Trophoblast cell (in vitro differentiated cells and primary cell): ENCODE measurements at regions not wholly inside any gene's neighbourhood (a gene's known extent, or its start where the extent isn't known, plus 50 kb on each side); places are given as distances from the start of the nearest gene placed in this dataset.

Experiments
- DNase-seq, 2 donors: peaks; one replicate each; pipeline ENCODE4 v3.0.0-alpha.2; 2016
- H2AFZ ChIP-seq: 2 replicates; pipeline ENCODE4 v1.6.1; 2013; ENCODE audit warnings: low read length, moderate library complexity, mild to moderate bottlenecking; ENCODE audit not compliant: insufficient read depth, poor library complexity
- H2AK5ac ChIP-seq: 2 replicates; pipeline ENCODE4 v1.6.1; 2013; ENCODE audit warnings: mild to moderate bottlenecking, low read length
- H2BK120ac ChIP-seq: 2 replicates; pipeline ENCODE4 v1.6.1; 2013; ENCODE audit warnings: low read length, mild to moderate bottlenecking, moderate library complexity; ENCODE audit not compliant: insufficient read depth, poor library complexity
- H2BK12ac ChIP-seq: 2 replicates; pipeline ENCODE4 v1.6.1; 2013; ENCODE audit warnings: mild to moderate bottlenecking, low read length, moderate library complexity
- H2BK5ac ChIP-seq: 2 replicates; pipeline ENCODE4 v1.6.1; 2013; ENCODE audit warnings: low read length, low read depth, moderate library complexity, mild to moderate bottlenecking; ENCODE audit not compliant: poor library complexity
- H3K14ac ChIP-seq: 2 replicates; pipeline ENCODE4 v1.6.1; 2013; ENCODE audit warnings: mild to moderate bottlenecking, low read length
- H3K18ac ChIP-seq: 2 replicates; pipeline ENCODE4 v1.6.1; 2013; ENCODE audit warnings: mild to moderate bottlenecking, low read length
- H3K23ac ChIP-seq: 2 replicates; pipeline ENCODE4 v1.6.1; 2013; ENCODE audit warnings: low read length
- H3K27ac ChIP-seq: 2 replicates; pipeline ENCODE4 v1.5.1; 2013; ENCODE audit warnings: low read depth, mild to moderate bottlenecking, inconsistent platforms, low read length, moderate library complexity
- H3K27me3 ChIP-seq: 2 replicates; pipeline ENCODE4 v1.6.1; 2013; ENCODE audit warnings: inconsistent platforms, mild to moderate bottlenecking, low read length, moderate library complexity; ENCODE audit not compliant: insufficient read depth
- H3K36me3 ChIP-seq, 2 experiments: 1 replicate in 1 of 2; 2 replicates in 1 of 2; pipeline ENCODE4 v1.6.1; 2013; ENCODE audit warnings: low read length in 2 of 2, mild to moderate bottlenecking in 2 of 2, moderate library complexity in 1 of 2; ENCODE audit not compliant: insufficient read depth in 2 of 2, control insufficient read depth in 1 of 2
- H3K4ac ChIP-seq: 2 replicates; pipeline ENCODE4 v1.6.1; 2013; ENCODE audit warnings: low read depth, mild to moderate bottlenecking, low read length, moderate library complexity
- H3K4me1 ChIP-seq, 2 experiments: 1 replicate in 1 of 2; 2 replicates in 1 of 2; pipeline ENCODE4 v1.6.1; 2013; ENCODE audit warnings: low read length in 2 of 2, mild to moderate bottlenecking in 2 of 2, moderate library complexity in 1 of 2; ENCODE audit not compliant: insufficient read depth in 2 of 2, control insufficient read depth in 1 of 2
- H3K4me2 ChIP-seq: 2 replicates; pipeline ENCODE4 v1.6.1; 2013; ENCODE audit warnings: inconsistent platforms, mild to moderate bottlenecking, low read length, moderate library complexity
- H3K4me3 ChIP-seq: 2 replicates; pipeline ENCODE4 v1.5.1; 2013; ENCODE audit warnings: mild to moderate bottlenecking, low read depth, low read length, inconsistent platforms
- H3K79me1 ChIP-seq: one replicate; pipeline ENCODE4 v1.6.1; 2013; ENCODE audit warnings: low read length
- H3K79me2 ChIP-seq: 2 replicates; pipeline ENCODE4 v1.6.1; 2013; ENCODE audit warnings: low read length, mild to moderate bottlenecking; ENCODE audit not compliant: control insufficient read depth, insufficient read depth, poor library complexity
- H3K9ac ChIP-seq: 2 replicates; pipeline ENCODE4 v1.6.1; 2013; ENCODE audit warnings: mild to moderate bottlenecking, low read length
- H3K9me3 ChIP-seq: 2 replicates; pipeline ENCODE4 v1.6.1; 2013; ENCODE audit warnings: low read depth, mild to moderate bottlenecking, control low read depth, inconsistent platforms, low read length; ENCODE audit not compliant: insufficient read depth
- H4K12ac ChIP-seq: 2 replicates; pipeline ENCODE4 v1.6.1; 2013; ENCODE audit warnings: low read depth, mild to moderate bottlenecking, low read length, moderate library complexity
- H4K8ac ChIP-seq: 2 replicates; pipeline ENCODE4 v1.6.1; 2013; ENCODE audit warnings: low read depth, mild to moderate bottlenecking, low read length, moderate library complexity
- H4K91ac ChIP-seq: one replicate; pipeline ENCODE4 v1.6.1; 2013; ENCODE audit warnings: low read depth, mild to moderate bottlenecking, low read length, moderate library complexity
- WGBS: extraction: QIAGEN DNeasy Blood & Tissue Kit; methylation state at CpG from one replicate; pipeline ENCODE4 v1.1.7; 2013; ENCODE audit warnings: missing lambda C conversion rate; ENCODE audit not compliant: insufficient read length, insufficient coverage; ENCODE audit errors: extremely low coverage; 5-methylcytosine and 5-hydroxymethylcytosine counted together

- Histone ChIP-seq H3K14ac (no peak overlapping the region), H3K4ac (no peak overlapping the region), H3K79me1 (no peaks in the 10 kb centered on the region), H3K18ac (no peak overlapping the region), H3K4me1 (peaks cover 0 to 5% of the 10 kb centered on the region in 2 experiments), H3K9ac (no peak overlapping the region), H4K8ac (no peak overlapping the region), H3K27ac (no peak overlapping the region), H2AK5ac (no peak overlapping the region), H2BK120ac (no peak overlapping the region), H4K12ac (no peak overlapping the region), H4K91ac (no peak overlapping the region), H3K27me3 (no peaks in the 10 kb centered on the region), H3K23ac (no peak overlapping the region), H3K79me2 (no peaks in the 10 kb centered on the region), H3K4me3 (no peak overlapping the region), H3K4me2 (no peak overlapping the region), H2AFZ (no peak overlapping the region), H2BK5ac (no peak overlapping the region), H3K9me3 (no peaks in the 10 kb centered on the region), H3K36me3 (no peaks in the 10 kb centered on the region), H2BK12ac (peak overlapping the region; percentile 17)
- no CpG with 5 or more reads among the region's 19 CpGs for WGBS
- no peak for DNase-seq
These were observed 53.3 kb upstream of the LINC01488 start for GRCh38 chr11:69427906-69428880.

DNA sequence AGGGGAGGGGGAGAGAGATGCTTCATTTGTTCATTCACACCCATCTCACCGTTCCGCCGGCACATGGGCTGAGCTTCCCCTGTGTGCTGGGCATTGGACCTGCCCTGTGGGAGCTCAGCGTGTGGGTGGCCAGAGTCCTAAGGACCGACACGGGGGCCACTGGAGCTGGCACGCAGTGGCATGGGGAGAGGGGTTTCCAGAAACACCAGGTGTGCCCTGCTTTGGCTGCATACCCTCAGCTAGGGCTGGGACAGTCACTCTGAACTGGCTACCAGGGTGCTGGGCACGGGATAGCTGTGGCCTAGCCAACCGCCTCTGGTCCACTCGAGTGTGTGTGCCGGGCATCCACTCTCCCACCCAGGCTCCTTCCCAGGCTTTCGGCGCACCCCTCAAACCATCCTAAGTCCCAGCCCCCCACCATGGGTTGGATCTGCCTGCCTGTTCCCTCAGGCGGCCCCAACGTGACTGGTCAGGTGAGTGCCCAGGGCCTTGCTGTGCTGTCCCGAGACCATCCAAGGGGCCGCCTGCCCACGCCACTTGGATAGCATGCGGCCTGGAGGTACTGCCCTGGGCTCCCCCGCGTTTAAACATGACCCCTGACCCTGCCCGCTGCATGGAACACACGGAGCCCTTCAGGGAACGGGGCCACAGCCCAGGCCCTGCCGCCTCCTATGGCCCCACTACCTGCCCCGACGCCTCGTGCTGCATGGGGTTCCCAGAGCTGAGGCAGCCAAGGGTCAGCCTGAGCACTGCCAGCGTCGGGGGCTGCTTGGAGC lies 51.6 kb upstream of the LINC01488 start:
- Histone ChIP-seq H2BK12ac (no peak overlapping the region), H3K4ac (no peak overlapping the region), H4K91ac (no peak overlapping the region), H3K9ac (no peak overlapping the region), H3K4me3 (peak overlapping the region; percentile 5), H3K36me3 (no peaks in the 10 kb centered on the region), H3K27ac (no peak overlapping the region), H2BK120ac (no peak overlapping the region), H3K9me3 (no peaks in the 10 kb centered on the region), H3K4me1 (peaks cover 9 to 14% of the 10 kb centered on the region in 2 experiments), H3K79me1 (peaks cover 8% of the 10 kb centered on the region), H3K14ac (no peak overlapping the region), H4K8ac (no peak overlapping the region), H4K12ac (no peak overlapping the region), H2AK5ac (no peak overlapping the region), H3K18ac (no peak overlapping the region), H3K23ac (no peak overlapping the region), H3K27me3 (no peaks in the 10 kb centered on the region), H2BK5ac (no peak overlapping the region), H3K4me2 (no peak overlapping the region), H3K79me2 (no peaks in the 10 kb centered on the region), H2AFZ (no peak overlapping the region)
- DNase-seq: no peak
- no CpG with 5 or more reads among the region's 30 CpGs for WGBS

GRCh38 chr11:69430566-69430965 lies 50.9 kb upstream of the LINC01488 start:
- no peaks in the 10 kb centered on the region for H3K79me2 ChIP-seq
- no peak overlapping the region for H4K8ac ChIP-seq
- no peak for DNase-seq
- H3K4me3 ChIP-seq: no peak overlapping the region
- H3K4me2 ChIP-seq: no peak overlapping the region
- peaks cover 11% of the 10 kb centered on the region for H3K79me1 ChIP-seq
- H3K27ac ChIP-seq: no peak overlapping the region
- no peak overlapping the region for H4K12ac ChIP-seq
- H3K18ac ChIP-seq: no peak overlapping the region
- no peaks in the 10 kb centered on the region for H3K9me3 ChIP-seq
- peaks cover 14 to 20% of the 10 kb centered on the region in 2 experiments for H3K4me1 ChIP-seq
- no peak overlapping the region for H2BK120ac ChIP-seq
- H2BK12ac ChIP-seq: no peak overlapping the region
- H3K36me3 ChIP-seq: no peaks in the 10 kb centered on the region
- WGBS: no CpG with 5 or more reads among the region's 5 CpGs
- H3K14ac ChIP-seq: no peak overlapping the region
- H2AK5ac ChIP-seq: no peak overlapping the region
- H4K91ac ChIP-seq: no peak overlapping the region
- H3K23ac ChIP-seq: no peak overlapping the region
- H2AFZ ChIP-seq: no peak overlapping the region
- no peak overlapping the region for H2BK5ac ChIP-seq
- H3K9ac ChIP-seq: no peak overlapping the region
- H3K4ac ChIP-seq: no peak overlapping the region
- no peaks in the 10 kb centered on the region for H3K27me3 ChIP-seq

DNA sequence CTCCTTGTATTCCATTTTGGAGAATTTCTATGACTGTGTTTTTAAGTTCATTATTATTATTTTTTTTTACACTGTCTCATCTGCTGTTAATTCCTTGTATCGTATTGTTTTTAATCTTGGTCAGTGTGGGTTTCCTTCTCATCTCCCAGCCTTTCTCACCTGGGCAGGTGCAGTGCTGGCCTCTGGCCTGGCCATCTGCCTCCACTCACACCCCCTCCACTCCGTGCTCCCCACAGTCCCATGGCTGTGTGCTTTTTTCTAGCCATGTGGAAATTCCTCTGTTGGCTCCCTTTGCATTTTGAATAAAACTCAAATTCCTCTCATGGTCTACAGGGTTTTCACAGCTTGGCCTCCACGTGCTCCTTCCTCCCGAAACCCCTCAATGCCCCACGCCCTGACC lies 50.3 kb upstream of the LINC01488 start:
- Histone ChIP-seq H3K23ac (no peak overlapping the region), H4K8ac (no peak overlapping the region), H3K9ac (no peak overlapping the region), H2BK5ac (no peak overlapping the region), H3K14ac (no peak overlapping the region), H4K91ac (no peak overlapping the region), H3K9me3 (no peaks in the 10 kb centered on the region), H4K12ac (no peak overlapping the region), H3K4me3 (no peak overlapping the region), H3K36me3 (no peaks in the 10 kb centered on the region), H2BK120ac (no peak overlapping the region), H3K4me1 (peaks cover 20 to 25% of the 10 kb centered on the region in 2 experiments), H3K27me3 (no peaks in the 10 kb centered on the region), H2AK5ac (no peak overlapping the region), H3K4ac (no peak overlapping the region), H3K79me1 (peaks cover 17% of the 10 kb centered on the region), H2BK12ac (no peak overlapping the region), H2AFZ (no peak overlapping the region), H3K79me2 (no peaks in the 10 kb centered on the region), H3K4me2 (no peak overlapping the region), H3K27ac (no peak overlapping the region), H3K18ac (no peak overlapping the region)
- no peak for DNase-seq
- WGBS: no CpG with 5 or more reads among the region's 5 CpGs
